OCI-LY1 (cell line): ENCODE measurements at regions not wholly inside any gene's neighbourhood (a gene's known extent, or its start where the extent isn't known, plus 50 kb on each side); places are given as distances from the start of the nearest gene placed in this dataset.

Source experiments
- H2AFZ ChIP-seq: fragments of 200-600 bp; sonication (generic), shearing (Covaris generic); 2 replicates; pipeline ENCODE4 v1.6.0; 2014; ENCODE audit warnings: antibody characterized with exemption, mild to moderate bottlenecking, low read length
- H3F3A ChIP-seq: fragments of 200-600 bp; sonication (generic), shearing (Covaris generic); 2 replicates; pipeline ENCODE4 v1.6.0; 2014; ENCODE audit warnings: mild to moderate bottlenecking, antibody characterized with exemption, low read length, moderate library complexity; ENCODE audit not compliant: insufficient read depth
- H3K27ac ChIP-seq: fragments of 200-600 bp; sonication (generic); 2 replicates; pipeline ENCODE4 v1.5.1; 2014; ENCODE audit warnings: low read length, mixed run types, mild to moderate bottlenecking, low read depth; ENCODE audit not compliant: poor library complexity, severe bottlenecking
- H3K27me3 ChIP-seq: fragments of 200-600 bp; sonication (generic); 2 replicates; pipeline ENCODE4 v1.6.0; 2014; ENCODE audit warnings: antibody characterized with exemption, mild to moderate bottlenecking, low read length, moderate library complexity; ENCODE audit not compliant: insufficient read depth
- H3K36me3 ChIP-seq: fragments of 200-600 bp; sonication (generic); 2 replicates; pipeline ENCODE4 v1.6.1; 2014; ENCODE audit warnings: mild to moderate bottlenecking, antibody characterized with exemption, low read length, moderate library complexity, mixed read lengths; ENCODE audit not compliant: insufficient read depth
- H3K4me1 ChIP-seq: fragments of 200-600 bp; sonication (generic); 2 replicates; pipeline ENCODE4 v1.5.1; 2014; ENCODE audit warnings: mild to moderate bottlenecking, low read length, moderate library complexity; ENCODE audit not compliant: insufficient read depth, severe bottlenecking
- H3K4me2 ChIP-seq: fragments of 200-600 bp; sonication (generic), shearing (Covaris generic); 2 replicates; pipeline ENCODE4 v1.6.1; 2014; ENCODE audit warnings: low read length
- H3K4me3 ChIP-seq: fragments of 200-600 bp; sonication (generic); 2 replicates; pipeline ENCODE4 v1.5.1; 2014; ENCODE audit warnings: low read length, low read depth, mild to moderate bottlenecking, mixed read lengths; ENCODE audit not compliant: poor library complexity, severe bottlenecking
- H3K79me2 ChIP-seq: fragments of 200-600 bp; shearing (Covaris generic); 2 replicates; pipeline ENCODE4 v1.6.1; 2016; ENCODE audit warnings: mixed run types, low read length, mixed read lengths; ENCODE audit not compliant: insufficient read depth
- H3K9ac ChIP-seq: fragments of 200-600 bp; sonication (generic), shearing (Covaris generic); 2 replicates; pipeline ENCODE4 v1.6.1; 2014; ENCODE audit warnings: mild to moderate bottlenecking, low read length, mixed read lengths
- H3K9me2 ChIP-seq: fragments of 200-600 bp; sonication (generic), shearing (Covaris generic); 2 replicates; pipeline ENCODE4 v1.6.1; 2014; ENCODE audit warnings: low read depth, mild to moderate bottlenecking, low read length, mixed read lengths
- H3K9me3 ChIP-seq: fragments of 200-600 bp; shearing (Covaris generic); 2 replicates; pipeline ENCODE4 v1.6.1; 2014; ENCODE audit warnings: low read length, mixed read lengths
- H4K20me1 ChIP-seq: fragments of 200-600 bp; sonication (generic), shearing (Covaris generic); 2 replicates; pipeline ENCODE4 v1.6.0; 2016; ENCODE audit warnings: mild to moderate bottlenecking, low read length; ENCODE audit not compliant: insufficient read depth
- EZH2 ChIP-seq: fragments of 200-600 bp; sonication (generic), shearing (Covaris generic); IDR thresholded peaks from 2 replicates; pipeline ENCODE4 v1.8.0; 2017; ENCODE audit warnings: borderline replicate concordance, mixed run types, mild to moderate bottlenecking, antibody characterized with exemption, low read length, moderate library complexity, mixed read lengths
- TF ChIP-seq, protein P1 (sequence below): fragments of 200-600 bp; sonication (generic), shearing (Covaris generic); IDR thresholded peaks from 2 replicates; pipeline ENCODE4 v1.5.1; 2017; ENCODE audit warnings: mild to moderate bottlenecking, antibody characterized with exemption, low read length, moderate library complexity, mixed read lengths

- Histone ChIP-seq H3K79me2 (no peaks in the 10 kb centered on the region), H2AFZ (no peak overlapping the region), H3K9ac (no peak overlapping the region), H3K4me2 (no peak overlapping the region), H3K27ac (no peak overlapping the region), H3K4me1 (no peaks in the 10 kb centered on the region), H3F3A (no peaks in the 10 kb centered on the region), H4K20me1 (no peaks in the 10 kb centered on the region), H3K9me2 (no peaks in the 10 kb centered on the region), H3K27me3 (no peaks in the 10 kb centered on the region), H3K36me3 (no peaks in the 10 kb centered on the region), H3K4me3 (no peak overlapping the region), H3K9me3 (no peaks in the 10 kb centered on the region)
- TF ChIP-seq EZH2 = no peak
- TF ChIP-seq, protein P1, sequence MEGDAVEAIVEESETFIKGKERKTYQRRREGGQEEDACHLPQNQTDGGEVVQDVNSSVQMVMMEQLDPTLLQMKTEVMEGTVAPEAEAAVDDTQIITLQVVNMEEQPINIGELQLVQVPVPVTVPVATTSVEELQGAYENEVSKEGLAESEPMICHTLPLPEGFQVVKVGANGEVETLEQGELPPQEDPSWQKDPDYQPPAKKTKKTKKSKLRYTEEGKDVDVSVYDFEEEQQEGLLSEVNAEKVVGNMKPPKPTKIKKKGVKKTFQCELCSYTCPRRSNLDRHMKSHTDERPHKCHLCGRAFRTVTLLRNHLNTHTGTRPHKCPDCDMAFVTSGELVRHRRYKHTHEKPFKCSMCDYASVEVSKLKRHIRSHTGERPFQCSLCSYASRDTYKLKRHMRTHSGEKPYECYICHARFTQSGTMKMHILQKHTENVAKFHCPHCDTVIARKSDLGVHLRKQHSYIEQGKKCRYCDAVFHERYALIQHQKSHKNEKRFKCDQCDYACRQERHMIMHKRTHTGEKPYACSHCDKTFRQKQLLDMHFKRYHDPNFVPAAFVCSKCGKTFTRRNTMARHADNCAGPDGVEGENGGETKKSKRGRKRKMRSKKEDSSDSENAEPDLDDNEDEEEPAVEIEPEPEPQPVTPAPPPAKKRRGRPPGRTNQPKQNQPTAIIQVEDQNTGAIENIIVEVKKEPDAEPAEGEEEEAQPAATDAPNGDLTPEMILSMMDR = no peak
Measured at GRCh38 chr6:153216789-153217188, 85.7 kb upstream of the RGS17 start.

- no peaks in the 10 kb centered on the region for H4K20me1 ChIP-seq
- H3K27me3 ChIP-seq = no peaks in the 10 kb centered on the region
- H3K4me2 ChIP-seq = no peak overlapping the region
Measured at GRCh38 chr6:153215242-153215641, 84.2 kb upstream of the RGS17 start.

GRCh38 chr6:153214436-153214835 lies 83.4 kb upstream of the RGS17 start:
- H4K20me1 ChIP-seq = no peaks in the 10 kb centered on the region
- H3K9me2 ChIP-seq = no peaks in the 10 kb centered on the region
- no peaks in the 10 kb centered on the region for H3K9me3 ChIP-seq
- no peaks in the 10 kb centered on the region for H3F3A ChIP-seq
- no peak overlapping the region for H3K9ac ChIP-seq
- H3K36me3 ChIP-seq = no peaks in the 10 kb centered on the region
- no peak overlapping the region for H3K4me2 ChIP-seq
- no peak overlapping the region for H2AFZ ChIP-seq
- H3K79me2 ChIP-seq = no peaks in the 10 kb centered on the region
- no peaks in the 10 kb centered on the region for H3K4me1 ChIP-seq
- no peak for TF ChIP-seq EZH2
- TF ChIP-seq, protein P1 = no peak
- no peak overlapping the region for H3K27ac ChIP-seq
- H3K27me3 ChIP-seq = no peaks in the 10 kb centered on the region
- no peak overlapping the region for H3K4me3 ChIP-seq

More at GRCh38 chr6:153215242-153215641, 84.2 kb upstream of the RGS17 start:
- TF ChIP-seq, protein P1 = no peak
- TF ChIP-seq EZH2 = no peak
- Histone ChIP-seq H3F3A (no peaks in the 10 kb centered on the region), H3K36me3 (no peaks in the 10 kb centered on the region), H3K9ac (no peak overlapping the region), H3K79me2 (no peaks in the 10 kb centered on the region), H3K9me2 (no peaks in the 10 kb centered on the region), H3K4me1 (no peaks in the 10 kb centered on the region), H3K9me3 (no peaks in the 10 kb centered on the region), H2AFZ (no peak overlapping the region), H3K4me3 (no peak overlapping the region), H3K27ac (no peak overlapping the region)
